ENCODE measurements at regions not wholly inside any gene's neighbourhood (a gene's known extent, or its start where the extent isn't known, plus 50 kb on each side); places are given as distances from the start of the nearest gene placed in this dataset.

GRCh38 chr9:13330396-13331004 lies 51.0 kb upstream of the MPDZ start:
- DNase-seq (ENCODE audit: extremely low read depth in 1 of 4, low spot score in 3 of 4): no peak
- Histone ChIP-seq H2AFZ (ENCODE audit: low read depth, low read length) (no peak overlapping the region), H3K4me2 (ENCODE audit: insufficient read depth, low read length) (no peak overlapping the region), H3K27ac (ENCODE audit: extremely low read depth, low read depth, low read length) (no peak overlapping the region), H3K9me1 (ENCODE audit: control insufficient read depth, insufficient read depth, low read length) (no peaks in the 10 kb centered on the region), H3K4me1 (replicated peaks in 1 of 2; ENCODE audit: control insufficient read depth in 2 of 2, insufficient read depth in 2 of 2, low read length in 2 of 2) (no peaks in the 10 kb centered on the region), H3K79me2 (ENCODE audit: control insufficient read depth, insufficient read depth, low read length) (no peaks in the 10 kb centered on the region), H3K4me3 (no peak overlapping the region), H3K27me3 (ENCODE audit: control insufficient read depth in 2 of 2, insufficient read depth in 2 of 2, low read length in 2 of 2) (no peaks in the 10 kb centered on the region), H3K9ac (ENCODE audit: insufficient read depth in 1 of 2, low read depth in 2 of 2, low read length in 2 of 2) (no peak overlapping the region), H3K9me3 (replicated peaks; ENCODE audit: control insufficient read depth, insufficient read depth, low read depth, low read length) (no peaks in the 10 kb centered on the region), H3K36me3 (ENCODE audit: control insufficient read depth, insufficient read depth, low read length) (no peaks in the 10 kb centered on the region), H4K20me1 (replicated peaks; ENCODE audit: control insufficient read depth, insufficient read depth, low read length) (no peaks in the 10 kb centered on the region)
- CTCF ChIA-PET (ENCODE audit: low intra/inter-chr PET ratio): no interaction called here
- intact Hi-C loops (cut with micrococcal nuclease): no loop called here
- TF ChIP-seq SP1 (CRISPR knock-in tag; IDR thresholded peaks at IDR 0.05) (no peak), PML (IDR thresholded peaks at IDR 0.05; ENCODE audit: low read length) (no peak), PHF21A (IDR thresholded peaks at IDR 0.05; ENCODE audit: borderline replicate concordance, low read depth) (no peak), NRF1 (conservative IDR thresholded peaks at IDR 0.05 in 1 of 2, IDR thresholded peaks at IDR 0.05 in 1 of 2) (no peak), USF1 (CRISPR knock-in tag; IDR thresholded peaks at IDR 0.05) (no peak), YBX1 (IDR thresholded peaks at IDR 0.05) (no peak), E2F6 (IDR thresholded peaks at IDR 0.05; ENCODE audit: borderline replicate concordance in 1 of 2, extremely low read depth in 1 of 2, insufficient read depth in 1 of 2, insufficient read length in 1 of 2, low read depth in 1 of 2, low read length in 1 of 2, poor library complexity in 1 of 2, severe bottlenecking in 1 of 2) (no peak), PRMT5 (CRISPR knock-in tag; IDR thresholded peaks at IDR 0.05) (no peak), FOXA1 (IDR thresholded peaks at IDR 0.05; ENCODE audit: borderline replicate concordance) (no peak), ZNF280B (CRISPR knock-in tag; IDR thresholded peaks at IDR 0.05) (no peak), TOE1 (IDR thresholded peaks at IDR 0.05; ENCODE audit: borderline replicate concordance) (no peak), TOE1 (CRISPR knock-in tag; IDR thresholded peaks at IDR 0.05; ENCODE audit: borderline replicate concordance, low read depth) (no peak)
- BruUV-seq (replicated peaks): no TSS peak
- ATAC-seq: no peak
- FAIRE-seq: no peak
- POLR2A ChIA-PET: interaction anchor here (0.6 kb wide), 1 partner anchor 12 kb away, joined by 4 read pairs; no protein-coding TSS in a partner anchor
- in situ Hi-C loops (cut with MboI): no loop called here
- 0% methylated on average over 1 of the region's 1 CpG for WGBS (ENCODE audit: insufficient coverage, low coverage, missing lambda C conversion rate)

Data from K562 (cell line).